ENCODE measurements at regions not wholly inside any gene's neighbourhood (a gene's known extent, or its start where the extent isn't known, plus 50 kb on each side); places are given as distances from the start of the nearest gene placed in this dataset.

GRCh38 chr15:46671336-46671735 is 1036.5 kb downstream of the SQOR start:
- DNase-seq = no peak

- DNase-seq = no peak
Observed at GRCh38 chr15:46672041-46672440, 1037.2 kb downstream of the SQOR start.

- DNase-seq = no peak
Observed at GRCh38 chr15:46676233-46677206, 1040.8 kb upstream of the SEMA6D start.

- DNase-seq = no peak
Observed at GRCh38 chr15:46677491-46677890, 1039.8 kb upstream of the SEMA6D start.

GRCh38 chr15:46681901-46682300 is 1035.4 kb upstream of the SEMA6D start:
- no peak for DNase-seq

GRCh38 chr15:46682969-46683791 is 1034.1 kb upstream of the SEMA6D start:
- DNase-seq = no peak

GRCh38 chr15:46685096-46685495 is 1032.2 kb upstream of the SEMA6D start:
- no peak for DNase-seq

- DNase-seq = no peak
Observed at GRCh38 chr15:46685681-46686080, 1031.6 kb upstream of the SEMA6D start.

GRCh38 chr15:46696281-46696680 is 1021.0 kb upstream of the SEMA6D start:
- DNase-seq = no peak

GRCh38 chr15:46701346-46701745 is 1016.0 kb upstream of the SEMA6D start:
- DNase-seq = no peak

- no peak for DNase-seq
Observed at GRCh38 chr15:46701896-46702295, 1015.4 kb upstream of the SEMA6D start.

GRCh38 chr15:46703020-46703861 is 1014.1 kb upstream of the SEMA6D start:
- DNase-seq = no peak

- no peak for DNase-seq
Observed at GRCh38 chr15:46703871-46704637, 1013.3 kb upstream of the SEMA6D start.

- no peak for DNase-seq
Observed at GRCh38 chr15:46707452-46707851, 1009.9 kb upstream of the SEMA6D start.

- no peak for DNase-seq
Observed at GRCh38 chr15:46708226-46708625, 1009.1 kb upstream of the SEMA6D start.

GRCh38 chr15:46709460-46710083 is 1007.7 kb upstream of the SEMA6D start:
- DNase-seq = no peak

GRCh38 chr15:46710401-46710960 is 1006.8 kb upstream of the SEMA6D start:
- no peak for DNase-seq

GRCh38 chr15:46713045-46713444 is 1004.3 kb upstream of the SEMA6D start:
- no peak for DNase-seq

- DNase-seq = no peak
Observed at GRCh38 chr15:46714950-46715349, 1002.4 kb upstream of the SEMA6D start.

- DNase-seq = no peak
Observed at GRCh38 chr15:46723308-46723707, 994.0 kb upstream of the SEMA6D start.

GRCh38 chr15:46732060-46732459 is 985.2 kb upstream of the SEMA6D start:
- no peak for DNase-seq
